H9 (cell line): ENCODE measurements at regions not wholly inside any gene's neighbourhood (a gene's known extent, or its start where the extent isn't known, plus 50 kb on each side); places are given as distances from the start of the nearest gene placed in this dataset.

Source experiments
- DNase-seq: peaks from one replicate; pipeline ENCODE4 v3.0.0-alpha.2; 2017
- H2AFZ ChIP-seq: one replicate; pipeline ENCODE4 v1.6.1; 2013; ENCODE audit warnings: mild to moderate bottlenecking, low read length, control low read depth, moderate library complexity
- H2AK5ac ChIP-seq: 2 replicates; pipeline ENCODE4 v1.6.1; 2013; ENCODE audit warnings: low read length, control low read depth, mixed read lengths; ENCODE audit not compliant: insufficient read length
- H2BK120ac ChIP-seq: one replicate; pipeline ENCODE4 v1.6.1; 2013; ENCODE audit warnings: low read depth, mild to moderate bottlenecking, low read length, control low read depth, inconsistent platforms; ENCODE audit not compliant: poor library complexity, severe bottlenecking
- H2BK12ac ChIP-seq: 2 replicates; pipeline ENCODE4 v1.6.1; 2013; ENCODE audit warnings: low read length, control low read depth, mixed read lengths, low read depth; ENCODE audit not compliant: insufficient read length
- H2BK15ac ChIP-seq: 2 replicates; pipeline ENCODE4 v1.6.1; 2013; ENCODE audit warnings: low read depth, low read length, control low read depth
- H2BK20ac ChIP-seq: one replicate; pipeline ENCODE4 v1.6.1; 2013; ENCODE audit warnings: low read depth, mild to moderate bottlenecking, low read length, control low read depth, inconsistent platforms; ENCODE audit not compliant: poor library complexity, severe bottlenecking
- H2BK5ac ChIP-seq: 2 replicates; pipeline ENCODE4 v1.6.1; 2013; ENCODE audit warnings: low read length, control low read depth, mixed read lengths; ENCODE audit not compliant: insufficient read length
- H3K14ac ChIP-seq: 2 replicates; pipeline ENCODE4 v1.6.1; 2013; ENCODE audit warnings: low read length, control low read depth; ENCODE audit not compliant: insufficient read depth
- H3K18ac ChIP-seq: 2 replicates; pipeline ENCODE4 v1.6.1; 2013; ENCODE audit warnings: low read depth, mild to moderate bottlenecking, mixed read lengths, low read length, control low read depth; ENCODE audit not compliant: insufficient read length
- H3K23ac ChIP-seq: 2 replicates; pipeline ENCODE4 v1.6.1; 2013; ENCODE audit warnings: low read length, control low read depth, mixed read lengths, low read depth; ENCODE audit not compliant: insufficient read length
- H3K23me2 ChIP-seq: 2 replicates; pipeline ENCODE4 v1.6.1; 2013; ENCODE audit warnings: low read depth, mild to moderate bottlenecking, mixed read lengths, low read length, control low read depth; ENCODE audit not compliant: insufficient read length, poor library complexity, severe bottlenecking
- H3K27ac ChIP-seq: 2 replicates; pipeline ENCODE4 v1.5.1; 2013; ENCODE audit warnings: low read length, control low read depth, mixed read lengths, low read depth; ENCODE audit not compliant: insufficient read length
- H3K27me3 ChIP-seq: 2 replicates; pipeline ENCODE4 v1.6.1; 2013; ENCODE audit warnings: low read length, control low read depth, inconsistent platforms; ENCODE audit not compliant: insufficient read depth
- H3K4ac ChIP-seq: 2 replicates; pipeline ENCODE4 v1.6.1; 2013; ENCODE audit warnings: low read depth, mild to moderate bottlenecking, control low read depth, inconsistent platforms, low read length, moderate library complexity
- H3K4me1 ChIP-seq: 2 replicates; pipeline ENCODE4 v1.6.1; 2013; ENCODE audit warnings: low read length, control low read depth, inconsistent platforms; ENCODE audit not compliant: insufficient read depth
- H3K4me2 ChIP-seq: 2 replicates; pipeline ENCODE4 v1.6.1; 2013; ENCODE audit warnings: low read length, control low read depth, mixed read lengths; ENCODE audit not compliant: insufficient read length, insufficient read depth
- H3K56ac ChIP-seq: 2 replicates; pipeline ENCODE4 v1.6.1; 2013; ENCODE audit warnings: low read depth, mild to moderate bottlenecking, mixed read lengths, low read length, control low read depth; ENCODE audit not compliant: insufficient read length
- H3K79me1 ChIP-seq: 2 replicates; pipeline ENCODE4 v1.6.1; 2013; ENCODE audit warnings: low read depth, mild to moderate bottlenecking, moderate library complexity, low read length, control low read depth, inconsistent platforms; ENCODE audit not compliant: insufficient read depth, poor library complexity, severe bottlenecking
- H3K79me2 ChIP-seq: 2 replicates; pipeline ENCODE4 v1.6.1; 2013; ENCODE audit warnings: low read length, control low read depth, inconsistent platforms; ENCODE audit not compliant: insufficient read depth
- H3K9ac ChIP-seq: 2 replicates; pipeline ENCODE4 v1.6.1; 2013; ENCODE audit warnings: low read length, control low read depth, mixed read lengths; ENCODE audit not compliant: insufficient read length; ENCODE audit errors: extremely low read depth
- H3K9me3 ChIP-seq: one replicate; pipeline ENCODE4 v1.6.1; 2013; ENCODE audit warnings: low read depth, low read length, inconsistent platforms; ENCODE audit not compliant: control insufficient read depth
- H3T11ph ChIP-seq: one replicate; pipeline ENCODE4 v1.6.1; 2013; ENCODE audit warnings: mild to moderate bottlenecking, low read length, control low read depth, inconsistent platforms
- H4K20me1 ChIP-seq: one replicate; pipeline ENCODE4 v1.6.1; 2013; ENCODE audit not compliant: control insufficient read depth, insufficient read length, insufficient read depth
- H4K5ac ChIP-seq: 2 replicates; pipeline ENCODE4 v1.6.1; 2013; ENCODE audit warnings: low read depth, mild to moderate bottlenecking, mixed read lengths, low read length, control low read depth; ENCODE audit not compliant: insufficient read length
- H4K8ac ChIP-seq: replicated peaks from 2 replicates; pipeline ENCODE4 v1.6.1; 2013; ENCODE audit warnings: low read length, control low read depth, mixed read lengths, low read depth; ENCODE audit not compliant: insufficient read length
- H4K91ac ChIP-seq: 2 replicates; pipeline ENCODE4 v1.6.1; 2013; ENCODE audit warnings: low read depth, mild to moderate bottlenecking, moderate library complexity, mixed read lengths, low read length, control low read depth; ENCODE audit not compliant: insufficient read length
- H3K27ac Mint-ChIP-seq, 3 experiments: 2 replicates in 2 of 3; 3 replicates in 1 of 3; pipeline ENCODE4 v1.8.0; 2020 to 2021; ENCODE audit warnings: mixed read lengths in 3 of 3, mild to moderate bottlenecking in 1 of 3, moderate library complexity in 1 of 3
- H3K27me3 Mint-ChIP-seq: 2 replicates; pipeline ENCODE4 v1.8.0; 2021; ENCODE audit warnings: low read depth, mild to moderate bottlenecking, moderate library complexity, mixed read lengths
- H3K36me3 Mint-ChIP-seq, 3 experiments: 2 replicates in 2 of 3; 3 replicates in 1 of 3; pipeline ENCODE4 v1.8.0; 2020 to 2021; ENCODE audit warnings: low read depth in 3 of 3, mixed read lengths in 3 of 3; ENCODE audit not compliant: insufficient read depth in 1 of 3
- H3K4me1 Mint-ChIP-seq, 2 experiments: 2 replicates each; pipeline ENCODE4 v1.8.0; 2020; ENCODE audit warnings: mixed read lengths in 2 of 2
- H3K4me3 Mint-ChIP-seq, 2 experiments: 2 replicates in 1 of 2; 3 replicates in 1 of 2; pipeline ENCODE4 v1.8.0; 2020 to 2021; ENCODE audit warnings: mild to moderate bottlenecking in 2 of 2, mixed read lengths in 2 of 2, moderate library complexity in 1 of 2
- H3K9me3 Mint-ChIP-seq, 2 experiments: 2 replicates in 1 of 2; 3 replicates in 1 of 2; pipeline ENCODE4 v1.8.0; 2020; ENCODE audit warnings: mild to moderate bottlenecking in 2 of 2, mixed read lengths in 2 of 2, moderate library complexity in 1 of 2
- WGBS: extraction: QIAGEN DNeasy Blood & Tissue Kit; methylation state at CpG from one replicate; pipeline ENCODE4 v1.1.7; 2013; ENCODE audit warnings: missing lambda C conversion rate, low lambda C conversion rate, mixed read lengths; ENCODE audit not compliant: insufficient read length; ENCODE audit errors: extremely low coverage; 5-methylcytosine and 5-hydroxymethylcytosine counted together
- TF ChIP-seq, protein P1 (sequence below): fragments of 200-600 bp; sonication (generic); conservative IDR thresholded peaks from 3 replicates; pipeline ENCODE4 v1.8.0; 2021; ENCODE audit warnings: antibody characterized with exemption, mild to moderate bottlenecking

DNA sequence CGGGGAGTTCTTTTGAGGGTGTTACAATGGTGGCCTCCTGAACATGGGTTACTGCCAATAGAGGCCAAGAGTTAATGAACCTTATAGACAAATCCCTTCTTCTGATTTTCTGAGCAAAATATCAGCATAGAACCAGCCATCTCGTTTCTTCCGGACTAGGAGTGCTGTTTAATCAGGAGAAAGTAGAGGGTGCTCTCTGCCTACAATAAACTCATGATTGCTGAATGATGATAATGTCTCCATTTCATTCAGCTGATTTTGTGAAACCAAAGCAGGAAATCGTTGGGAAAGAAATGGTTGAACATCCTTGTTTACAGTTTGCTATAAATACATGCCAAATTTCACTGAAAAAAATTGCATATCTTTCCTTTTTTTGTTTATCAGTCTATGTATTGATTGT, 142.8 kb upstream of the PLSCR5 start:
- H3K27ac ChIP-seq: no peak overlapping the region
- DNase-seq: no peak
- H2AK5ac ChIP-seq: no peak overlapping the region
- Mint-ChIP-seq H3K9me3 (no peaks in the 10 kb centered on the region), H3K4me3 (no peak overlapping the region), H3K27ac (no peak overlapping the region), H3K4me1 (no peaks in the 10 kb centered on the region; a peak in 1 of 4 replicates), H3K27me3 (no peaks in the 10 kb centered on the region), H3K36me3 (no peaks in the 10 kb centered on the region)
- H3K9ac ChIP-seq: no peak overlapping the region
- H2BK5ac ChIP-seq: no peak overlapping the region
- no peak overlapping the region for H2BK120ac ChIP-seq
- H4K20me1 ChIP-seq: no peaks in the 10 kb centered on the region
- WGBS: no CpG with 5 or more reads among the region's 4 CpGs
- H3K4me1 ChIP-seq: no peaks in the 10 kb centered on the region
- no peak overlapping the region for H3K18ac ChIP-seq
- H3K4ac ChIP-seq: no peak overlapping the region
- no peak overlapping the region for H3K23ac ChIP-seq
- H3K4me2 ChIP-seq: no peak overlapping the region
- H2BK20ac ChIP-seq: no peak overlapping the region
- H3K56ac ChIP-seq: no peak overlapping the region
- H3K9me3 ChIP-seq: no peaks in the 10 kb centered on the region
- no peak overlapping the region for H4K91ac ChIP-seq
- H3K27me3 ChIP-seq: no peaks in the 10 kb centered on the region
- no peaks in the 10 kb centered on the region for H3K79me2 ChIP-seq
- H3K14ac ChIP-seq: no peak overlapping the region
- H2BK15ac ChIP-seq: no peak overlapping the region
- no peak overlapping the region for H4K8ac ChIP-seq
- no peak overlapping the region for H2BK12ac ChIP-seq
- no peak overlapping the region for H2AFZ ChIP-seq
- TF ChIP-seq, protein P1, sequence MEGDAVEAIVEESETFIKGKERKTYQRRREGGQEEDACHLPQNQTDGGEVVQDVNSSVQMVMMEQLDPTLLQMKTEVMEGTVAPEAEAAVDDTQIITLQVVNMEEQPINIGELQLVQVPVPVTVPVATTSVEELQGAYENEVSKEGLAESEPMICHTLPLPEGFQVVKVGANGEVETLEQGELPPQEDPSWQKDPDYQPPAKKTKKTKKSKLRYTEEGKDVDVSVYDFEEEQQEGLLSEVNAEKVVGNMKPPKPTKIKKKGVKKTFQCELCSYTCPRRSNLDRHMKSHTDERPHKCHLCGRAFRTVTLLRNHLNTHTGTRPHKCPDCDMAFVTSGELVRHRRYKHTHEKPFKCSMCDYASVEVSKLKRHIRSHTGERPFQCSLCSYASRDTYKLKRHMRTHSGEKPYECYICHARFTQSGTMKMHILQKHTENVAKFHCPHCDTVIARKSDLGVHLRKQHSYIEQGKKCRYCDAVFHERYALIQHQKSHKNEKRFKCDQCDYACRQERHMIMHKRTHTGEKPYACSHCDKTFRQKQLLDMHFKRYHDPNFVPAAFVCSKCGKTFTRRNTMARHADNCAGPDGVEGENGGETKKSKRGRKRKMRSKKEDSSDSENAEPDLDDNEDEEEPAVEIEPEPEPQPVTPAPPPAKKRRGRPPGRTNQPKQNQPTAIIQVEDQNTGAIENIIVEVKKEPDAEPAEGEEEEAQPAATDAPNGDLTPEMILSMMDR: peak; percentile 51; the same call in 2 of the 3 replicates
- H4K5ac ChIP-seq: no peak overlapping the region
- no peaks in the 10 kb centered on the region for H3K23me2 ChIP-seq
- no peaks in the 10 kb centered on the region for H3K79me1 ChIP-seq
- no peak overlapping the region for H3T11ph ChIP-seq
